AG04450 (cell line): ENCODE measurements at regions not wholly inside any gene's neighbourhood (a gene's known extent, or its start where the extent isn't known, plus 50 kb on each side); places are given as distances from the start of the nearest gene placed in this dataset.

Experiments
- CTCF ChIA-PET: fragments of 300-600, 350-600 bp; formaldehyde crosslinking; extraction: SDS; loops from one replicate; lab custom pipeline; 2022; ENCODE audit warnings: antibody characterized with exemption, inconsistent platforms; lab: Charles Lee
- POLR2A ChIA-PET: fragments of 350-600 bp; formaldehyde crosslinking; extraction: SDS; loops from one replicate; lab custom pipeline; 2021; ENCODE audit warnings: antibody characterized with exemption, inconsistent platforms; lab: Yijun Ruan, JAX
- DNase-seq: peaks from one replicate; pipeline ENCODE4 v3.0.0-alpha.2; 2011; ENCODE audit warnings: low read depth, low spot score
- H3K27ac ChIP-seq: one replicate; pipeline ENCODE4 v1.5.1; 2012; ENCODE audit warnings: low read depth, low read length, control low read depth
- H3K27me3 ChIP-seq: one replicate; pipeline ENCODE4 v1.6.0; 2012; ENCODE audit warnings: low read length; ENCODE audit not compliant: control insufficient read depth, insufficient read depth
- H3K4me3 ChIP-seq: 2 replicates; pipeline ENCODE4 v1.5.1; 2011; ENCODE audit warnings: mild to moderate bottlenecking, low read depth, low read length, control low read depth
- H3K9me3 ChIP-seq: 2 replicates; pipeline ENCODE4 v1.5.1; 2012; ENCODE audit warnings: low read length; ENCODE audit not compliant: control insufficient read depth, insufficient read depth
- TF ChIP-seq, protein P1 (sequence below): IDR thresholded peaks from 2 replicates; pipeline ENCODE4 v1.5.1; 2011; ENCODE audit warnings: low read depth, low read length, control low read depth, inconsistent platforms

DNA sequence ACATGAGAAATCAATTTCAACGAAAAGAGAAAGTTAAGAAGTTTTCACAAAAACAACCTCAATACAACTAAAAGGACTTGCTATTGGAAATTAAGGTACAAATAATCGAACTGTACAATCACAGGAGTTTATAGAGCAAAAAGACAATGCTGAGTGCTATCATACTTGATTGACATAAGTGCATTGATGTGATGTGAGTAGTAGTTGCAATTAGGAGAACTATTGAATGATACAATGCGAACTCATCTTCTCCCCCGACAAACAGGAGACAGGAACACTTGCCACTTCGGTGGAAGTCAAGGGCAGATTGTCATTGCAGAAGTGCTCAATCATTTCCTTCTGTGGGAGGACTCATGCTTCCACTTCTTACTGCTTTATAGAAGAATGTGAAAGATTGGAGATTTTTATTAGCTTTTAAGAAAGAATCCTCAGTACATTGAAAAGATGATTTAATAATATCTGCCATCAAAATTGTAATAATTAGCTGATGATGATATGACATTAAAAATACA lies 276.6 kb upstream of the MPDZ start:
- ChIA-PET CTCF (no interaction called here), POLR2A (no interaction called here)
- no peaks in the 10 kb centered on the region for H3K9me3 ChIP-seq
- no peak overlapping the region for H3K4me3 ChIP-seq
- H3K27ac ChIP-seq: no peak overlapping the region
- no peaks in the 10 kb centered on the region for H3K27me3 ChIP-seq
- no peak for DNase-seq
- TF ChIP-seq, protein P1, sequence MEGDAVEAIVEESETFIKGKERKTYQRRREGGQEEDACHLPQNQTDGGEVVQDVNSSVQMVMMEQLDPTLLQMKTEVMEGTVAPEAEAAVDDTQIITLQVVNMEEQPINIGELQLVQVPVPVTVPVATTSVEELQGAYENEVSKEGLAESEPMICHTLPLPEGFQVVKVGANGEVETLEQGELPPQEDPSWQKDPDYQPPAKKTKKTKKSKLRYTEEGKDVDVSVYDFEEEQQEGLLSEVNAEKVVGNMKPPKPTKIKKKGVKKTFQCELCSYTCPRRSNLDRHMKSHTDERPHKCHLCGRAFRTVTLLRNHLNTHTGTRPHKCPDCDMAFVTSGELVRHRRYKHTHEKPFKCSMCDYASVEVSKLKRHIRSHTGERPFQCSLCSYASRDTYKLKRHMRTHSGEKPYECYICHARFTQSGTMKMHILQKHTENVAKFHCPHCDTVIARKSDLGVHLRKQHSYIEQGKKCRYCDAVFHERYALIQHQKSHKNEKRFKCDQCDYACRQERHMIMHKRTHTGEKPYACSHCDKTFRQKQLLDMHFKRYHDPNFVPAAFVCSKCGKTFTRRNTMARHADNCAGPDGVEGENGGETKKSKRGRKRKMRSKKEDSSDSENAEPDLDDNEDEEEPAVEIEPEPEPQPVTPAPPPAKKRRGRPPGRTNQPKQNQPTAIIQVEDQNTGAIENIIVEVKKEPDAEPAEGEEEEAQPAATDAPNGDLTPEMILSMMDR: no peak

DNA sequence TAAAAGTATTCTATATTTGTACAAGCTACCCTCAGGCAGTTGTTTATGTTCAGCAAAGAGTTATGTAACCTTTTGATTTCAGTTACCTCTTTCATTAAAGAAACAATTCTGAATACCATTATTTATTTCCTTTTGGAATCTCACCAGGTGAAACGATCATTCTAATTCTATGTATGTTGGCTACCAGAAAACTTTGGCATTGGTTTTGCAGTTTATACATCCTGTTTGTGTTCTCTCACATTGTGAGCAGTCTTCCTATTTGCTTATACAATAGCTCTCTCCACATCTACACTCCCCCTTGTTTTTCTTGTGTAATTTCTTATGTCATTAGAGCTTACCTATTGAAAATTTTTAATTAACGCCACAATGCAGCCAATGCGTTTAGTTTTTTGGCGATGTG lies 276.0 kb upstream of the MPDZ start:
- CTCF ChIA-PET: no interaction called here
- no peak overlapping the region for H3K27ac ChIP-seq
- H3K27me3 ChIP-seq: no peaks in the 10 kb centered on the region
- no peak for DNase-seq
- H3K4me3 ChIP-seq: no peak overlapping the region
- POLR2A ChIA-PET: no interaction called here
- TF ChIP-seq, protein P1: no peak
- no peaks in the 10 kb centered on the region for H3K9me3 ChIP-seq

GRCh38 chr9:13554626-13555025 lies 275.1 kb upstream of the MPDZ start:
- ChIA-PET CTCF (interaction anchor here (0.6 kb wide), 1 partner anchor 339 kb away, joined by 4 read pairs; no protein-coding TSS in a partner anchor), POLR2A (no interaction called here)
- Histone ChIP-seq H3K27me3 (no peaks in the 10 kb centered on the region), H3K27ac (no peak overlapping the region), H3K9me3 (no peaks in the 10 kb centered on the region), H3K4me3 (no peak overlapping the region)
- TF ChIP-seq, protein P1: no peak
- DNase-seq: no peak

GRCh38 chr9:13552606-13553215 lies 273.2 kb upstream of the MPDZ start:
- Histone ChIP-seq H3K9me3 (no peaks in the 10 kb centered on the region), H3K27ac (no peak overlapping the region), H3K27me3 (no peaks in the 10 kb centered on the region), H3K4me3 (no peak overlapping the region)
- POLR2A ChIA-PET: no interaction called here
- TF ChIP-seq, protein P1: no peak
- CTCF ChIA-PET: no interaction called here
- no peak for DNase-seq

DNA sequence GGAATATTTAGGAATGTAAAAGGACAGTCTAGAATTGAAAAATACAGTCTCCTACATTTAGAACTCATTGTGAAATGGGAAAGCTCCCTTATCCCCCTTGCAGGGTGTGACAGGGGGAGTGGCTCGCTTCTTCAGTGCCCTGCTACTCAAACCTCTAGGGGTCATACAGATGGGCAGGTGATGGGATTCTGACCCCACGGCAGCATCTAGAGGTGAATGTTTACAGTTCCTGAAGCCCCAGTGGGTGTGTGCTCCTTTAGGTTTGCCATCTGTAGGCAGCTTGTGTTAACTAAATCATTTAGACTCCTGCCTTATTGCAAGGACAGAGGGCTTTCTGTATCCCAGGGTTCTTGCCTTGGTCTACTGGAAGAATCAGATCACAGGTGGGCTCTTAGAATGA lies 271.0 kb upstream of the MPDZ start:
- Histone ChIP-seq H3K4me3 (no peak overlapping the region), H3K27ac (no peak overlapping the region), H3K27me3 (no peaks in the 10 kb centered on the region), H3K9me3 (no peaks in the 10 kb centered on the region)
- TF ChIP-seq, protein P1: no peak
- POLR2A ChIA-PET: no interaction called here
- DNase-seq: no peak
- CTCF ChIA-PET: no interaction called here
